GM19328 (cell line): ENCODE measurements at regions not wholly inside any gene's neighbourhood (a gene's known extent, or its start where the extent isn't known, plus 50 kb on each side); places are given as distances from the start of the nearest gene placed in this dataset.
"Not testable (repeated sequence)": the region's sequence is repeated elsewhere in the genome, so short reads cannot be mapped to it uniquely, and the experiment has no call there.

ENCODE experiments used
- ATAC-seq: cut with Tn5 transposase; IDR thresholded peaks from one replicate; pipeline ENCODE4 v1.9.1; 2021; ENCODE audit warnings: mild to moderate bottlenecking, moderate library complexity; ENCODE audit not compliant: unreplicated experiment

GRCh38 chr17:45554479-45554878 is 64.0 kb upstream of the PLEKHM1 start:
- not testable (repeated sequence) for ATAC-seq

GRCh38 chr17:45558821-45559220 is 68.3 kb upstream of the PLEKHM1 start:
- not testable (repeated sequence) for ATAC-seq

- ATAC-seq = not testable (repeated sequence)
Observed at GRCh38 chr17:45562868-45563267, 72.3 kb upstream of the PLEKHM1 start.

GRCh38 chr17:45563283-45563682 is 72.8 kb upstream of the PLEKHM1 start:
- not testable (repeated sequence) for ATAC-seq

- ATAC-seq = not testable (repeated sequence)
Observed at GRCh38 chr17:45568275-45568674, 77.8 kb upstream of the PLEKHM1 start.

GRCh38 chr17:45573326-45573725 is 82.8 kb upstream of the PLEKHM1 start:
- ATAC-seq = not testable (repeated sequence)

GRCh38 chr17:45573924-45574770 is 83.6 kb upstream of the PLEKHM1 start:
- no peak for ATAC-seq

GRCh38 chr17:45575126-45575885 is 84.8 kb upstream of the PLEKHM1 start:
- ATAC-seq = no peak

GRCh38 chr17:45576527-45577307 is 86.2 kb upstream of the PLEKHM1 start:
- not testable (repeated sequence) for ATAC-seq

- no peak for ATAC-seq
Observed at GRCh38 chr17:45577571-45578279, 87.2 kb upstream of the PLEKHM1 start.

GRCh38 chr17:45578516-45579455 is 88.3 kb upstream of the PLEKHM1 start:
- no peak for ATAC-seq

- no peak for ATAC-seq
Observed at GRCh38 chr17:45579529-45580495, 89.3 kb upstream of the PLEKHM1 start.

- no peak for ATAC-seq
Observed at GRCh38 chr17:45580924-45581323, 90.4 kb upstream of the PLEKHM1 start.

GRCh38 chr17:45581860-45582259 is 91.3 kb upstream of the PLEKHM1 start:
- no peak for ATAC-seq

GRCh38 chr17:45584092-45585036 is 93.8 kb upstream of the PLEKHM1 start:
- ATAC-seq = peak; percentile 62

- peak; percentile 65 for ATAC-seq
Observed at GRCh38 chr17:45585037-45585733, 94.7 kb upstream of the PLEKHM1 start.
